Astrocyte of the spinal cord (primary cell): ENCODE measurements at regions not wholly inside any gene's neighbourhood (a gene's known extent, or its start where the extent isn't known, plus 50 kb on each side); places are given as distances from the start of the nearest gene placed in this dataset.

Experiments
- DNase-seq: peaks from one replicate; pipeline ENCODE4 v3.0.0; 2011; ENCODE audit warnings: low read depth, low spot score
- H3K4me3 ChIP-seq: 2 replicates; pipeline ENCODE4 v1.5.1; 2011; ENCODE audit warnings: low read depth, mild to moderate bottlenecking, low read length, moderate library complexity
- CTCF ChIP-seq: IDR thresholded peaks from 2 replicates; pipeline ENCODE4 v1.5.1; 2012; ENCODE audit warnings: low read depth, mild to moderate bottlenecking, low read length, inconsistent platforms
- in situ Hi-C: cut with HindIII; loops from 2 replicates; pipeline ENCODE4 v1.10.0; 2017; ENCODE audit warnings: low sequenced_read_pairs

GRCh38 chr2:239495175-239495574, 94.4 kb upstream of the HDAC4 start:
- no peak overlapping the region for H3K4me3 ChIP-seq
- TF ChIP-seq CTCF, result no peak
- no peak for DNase-seq
- in situ Hi-C loops, result no loop called here

GRCh38 chr2:239494578-239494977, 93.8 kb upstream of the HDAC4 start:
- DNase-seq, result no peak
- in situ Hi-C loops, result no loop called here
- H3K4me3 ChIP-seq, result no peak overlapping the region
- no peak for TF ChIP-seq CTCF

- no peak for DNase-seq
- no peak overlapping the region for H3K4me3 ChIP-seq
- TF ChIP-seq CTCF, result no peak
- in situ Hi-C loops, result no loop called here
Measured at GRCh38 chr2:239489481-239489880, 88.7 kb upstream of the HDAC4 start.

GRCh38 chr2:239488125-239488524, 87.3 kb upstream of the HDAC4 start:
- DNase-seq, result no peak
- no peak for TF ChIP-seq CTCF
- H3K4me3 ChIP-seq, result no peak overlapping the region
- in situ Hi-C loops, result no loop called here

GRCh38 chr2:239487272-239487671, 86.5 kb upstream of the HDAC4 start:
- in situ Hi-C loops, result no loop called here
- H3K4me3 ChIP-seq, result no peak overlapping the region
- no peak for TF ChIP-seq CTCF
- DNase-seq, result no peak

GRCh38 chr2:239485622-239486021, 84.8 kb upstream of the HDAC4 start:
- DNase-seq, result no peak
- in situ Hi-C loops, result no loop called here
- H3K4me3 ChIP-seq, result no peak overlapping the region
- TF ChIP-seq CTCF, result no peak
